Skeletal muscle tissue (tissue), 3 donors: ENCODE measurements at regions not wholly inside any gene's neighbourhood (a gene's known extent, or its start where the extent isn't known, plus 50 kb on each side); places are given as distances from the start of the nearest gene placed in this dataset.

ENCODE experiments used
- H3K27ac ChIP-seq: one replicate; pipeline ENCODE4 v1.7.0; 2013; ENCODE audit warnings: mild to moderate bottlenecking, low read depth, low read length, inconsistent platforms
- H3K27me3 ChIP-seq, 3 donors: one replicate each; pipeline ENCODE4 v1.7.0; 2013; ENCODE audit warnings: low read length in 3 of 3; ENCODE audit not compliant: control insufficient read depth in 3 of 3, insufficient read depth in 3 of 3
- H3K36me3 ChIP-seq, 3 donors: one replicate each; pipeline ENCODE4 v1.7.0; 2013; ENCODE audit warnings: low read length in 3 of 3; ENCODE audit not compliant: control insufficient read depth in 3 of 3, insufficient read depth in 3 of 3
- H3K4me1 ChIP-seq, 3 donors: one replicate each; pipeline ENCODE4 v1.7.0; 2013; ENCODE audit warnings: low read length in 3 of 3, mild to moderate bottlenecking in 3 of 3; ENCODE audit not compliant: control insufficient read depth in 3 of 3, insufficient read depth in 3 of 3
- H3K4me3 ChIP-seq, 3 donors: one replicate each; pipeline ENCODE4 v1.7.0; 2013; ENCODE audit warnings: low read length in 3 of 3
- H3K9ac ChIP-seq, 3 donors: one replicate each; pipeline ENCODE4 v1.7.0; 2013; ENCODE audit warnings: low read length in 3 of 3, mild to moderate bottlenecking in 3 of 3, moderate library complexity in 2 of 3, low read depth in 1 of 3
- H3K9me3 ChIP-seq, 3 donors: one replicate each; pipeline ENCODE4 v1.7.0; 2013; ENCODE audit warnings: low read length in 3 of 3; ENCODE audit not compliant: control insufficient read depth in 3 of 3
- donor health status: Osteomylitis.

DNA sequence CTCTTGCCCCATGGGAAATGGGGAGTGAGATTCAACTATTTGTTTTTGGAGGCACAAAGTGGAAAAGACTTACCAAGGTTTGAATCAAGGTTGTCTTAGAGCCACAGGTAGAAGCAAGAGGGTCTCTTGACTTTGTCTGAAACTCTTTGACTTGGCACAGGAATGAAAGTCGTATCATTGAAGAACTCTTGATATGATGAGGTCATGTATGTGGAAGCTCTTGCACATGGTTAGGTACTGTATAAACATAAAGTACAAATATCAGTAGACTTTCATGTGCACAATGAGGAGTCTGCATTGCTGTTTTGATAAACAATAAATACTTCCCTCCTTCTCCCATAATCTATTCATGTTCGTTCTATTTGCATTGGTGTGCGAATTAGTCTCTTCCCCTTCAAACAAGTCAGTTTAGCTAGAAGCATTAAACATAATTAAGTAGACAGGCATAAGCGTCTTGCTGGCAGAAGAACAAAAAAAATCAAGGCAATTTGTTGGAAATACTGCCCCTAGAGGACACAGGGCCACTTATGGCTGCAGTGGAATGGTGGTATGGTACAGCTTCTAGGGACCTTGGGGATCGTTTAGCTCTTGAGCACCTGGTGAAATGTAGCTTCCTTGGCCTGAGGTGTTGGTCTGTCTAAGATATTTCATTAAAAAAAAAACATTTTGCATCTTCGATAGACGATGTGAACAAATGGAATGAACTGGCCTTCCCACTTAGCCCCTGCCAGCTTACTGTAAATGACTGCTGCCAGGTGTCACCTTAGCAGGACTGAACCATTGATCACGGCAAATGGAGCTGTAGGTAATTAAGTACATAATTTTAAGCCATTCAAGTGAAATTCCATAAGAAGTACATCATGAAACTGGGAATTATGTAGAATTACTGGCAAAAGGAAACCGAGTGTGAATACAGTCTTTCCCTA, 218.0 kb upstream of the GALNT2 start:
- Histone ChIP-seq H3K27ac (no peak overlapping the region), H3K9ac (no peak overlapping the region), H3K4me3 (no peak overlapping the region), H3K9me3 (no peaks in the 10 kb centered on the region), H3K4me1 (peaks cover 8 to 21% (median 10%) of the 10 kb centered on the region in 3 donors), H3K36me3 (no peaks in the 10 kb centered on the region), H3K27me3 (no peaks in the 10 kb centered on the region)

DNA sequence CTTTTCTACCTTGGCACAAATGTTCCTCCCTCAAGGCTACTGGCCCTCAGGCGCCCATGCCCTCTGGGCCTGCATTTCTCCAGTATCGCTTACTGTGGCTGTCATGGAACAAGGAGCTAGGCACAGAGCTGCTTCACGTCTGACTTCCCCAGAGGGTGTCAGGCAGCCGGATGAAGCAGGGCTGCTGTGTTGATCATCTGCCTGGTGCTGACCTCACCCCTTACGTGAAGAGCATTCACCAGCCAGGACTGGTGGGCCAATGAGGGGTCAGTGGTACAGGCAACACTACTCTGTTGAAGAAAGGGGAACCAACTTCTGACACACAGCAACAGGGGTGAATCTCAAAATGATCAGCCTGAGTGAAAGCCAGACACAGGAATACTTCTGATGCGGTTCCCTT, 215.5 kb upstream of the GALNT2 start:
- H3K9me3 ChIP-seq, result no peaks in the 10 kb centered on the region
- H3K27me3 ChIP-seq, result no peaks in the 10 kb centered on the region
- peaks cover 0 to 6% (median 2%) of the 10 kb centered on the region in 3 donors for H3K4me1 ChIP-seq
- H3K9ac ChIP-seq, result no peak overlapping the region
- no peak overlapping the region for H3K27ac ChIP-seq
- no peak overlapping the region for H3K4me3 ChIP-seq
- H3K36me3 ChIP-seq, result no peaks in the 10 kb centered on the region

DNA sequence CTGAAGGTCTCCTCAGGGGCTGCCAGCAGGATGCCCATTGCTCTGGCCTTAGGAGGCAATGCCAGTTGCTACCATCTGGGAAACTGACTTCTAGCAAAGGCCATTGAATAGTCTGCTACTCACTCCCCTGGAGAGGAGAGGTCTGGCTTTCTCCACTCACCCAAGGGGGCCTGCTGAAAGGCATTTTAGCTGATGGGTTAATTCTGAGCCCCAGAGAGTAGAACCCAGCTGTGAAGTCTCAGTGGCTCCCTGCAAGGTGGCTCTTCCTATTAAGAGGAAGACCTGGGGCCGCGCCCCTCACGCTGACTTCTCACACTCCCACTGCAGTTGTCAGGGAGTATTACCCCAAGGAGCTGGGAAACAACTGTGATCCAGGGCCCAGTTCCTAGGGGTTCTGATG, 213.3 kb upstream of the GALNT2 start:
- no peak overlapping the region for H3K4me3 ChIP-seq
- H3K9ac ChIP-seq, result no peak overlapping the region
- no peak overlapping the region for H3K27ac ChIP-seq

DNA sequence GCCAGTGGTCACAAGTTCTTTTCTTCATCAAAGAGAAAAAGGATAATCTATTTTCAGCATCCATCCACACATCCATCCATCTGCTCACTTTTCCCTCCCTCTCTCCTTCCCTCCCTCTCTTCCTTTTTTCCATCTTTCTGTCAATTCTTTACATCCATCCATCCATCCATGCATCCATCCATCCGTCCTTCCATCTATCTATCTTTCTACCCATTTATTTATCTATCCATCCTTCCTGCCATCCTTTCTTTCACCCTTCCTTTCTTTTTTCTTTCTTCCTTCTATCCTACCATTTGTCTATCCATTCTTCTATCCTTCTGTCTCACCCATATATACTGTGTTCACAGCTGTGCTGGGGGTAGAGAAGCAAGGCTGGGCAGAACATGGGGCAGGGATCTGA, 212.4 kb upstream of the GALNT2 start:
- Histone ChIP-seq H3K9me3 (no peaks in the 10 kb centered on the region), H3K27me3 (no peaks in the 10 kb centered on the region), H3K4me1 (peaks cover 0 to 4% (median 2%) of the 10 kb centered on the region in 3 donors), H3K27ac (no peak overlapping the region), H3K36me3 (no peaks in the 10 kb centered on the region), H3K4me3 (no peak overlapping the region), H3K9ac (no peak overlapping the region)

More for the DNA sequence above, 213.3 kb upstream of the GALNT2 start:
- Histone ChIP-seq H3K4me1 (peaks cover 0 to 4% (median 2%) of the 10 kb centered on the region in 3 donors), H3K36me3 (no peaks in the 10 kb centered on the region), H3K27me3 (no peaks in the 10 kb centered on the region), H3K9me3 (no peaks in the 10 kb centered on the region)

DNA sequence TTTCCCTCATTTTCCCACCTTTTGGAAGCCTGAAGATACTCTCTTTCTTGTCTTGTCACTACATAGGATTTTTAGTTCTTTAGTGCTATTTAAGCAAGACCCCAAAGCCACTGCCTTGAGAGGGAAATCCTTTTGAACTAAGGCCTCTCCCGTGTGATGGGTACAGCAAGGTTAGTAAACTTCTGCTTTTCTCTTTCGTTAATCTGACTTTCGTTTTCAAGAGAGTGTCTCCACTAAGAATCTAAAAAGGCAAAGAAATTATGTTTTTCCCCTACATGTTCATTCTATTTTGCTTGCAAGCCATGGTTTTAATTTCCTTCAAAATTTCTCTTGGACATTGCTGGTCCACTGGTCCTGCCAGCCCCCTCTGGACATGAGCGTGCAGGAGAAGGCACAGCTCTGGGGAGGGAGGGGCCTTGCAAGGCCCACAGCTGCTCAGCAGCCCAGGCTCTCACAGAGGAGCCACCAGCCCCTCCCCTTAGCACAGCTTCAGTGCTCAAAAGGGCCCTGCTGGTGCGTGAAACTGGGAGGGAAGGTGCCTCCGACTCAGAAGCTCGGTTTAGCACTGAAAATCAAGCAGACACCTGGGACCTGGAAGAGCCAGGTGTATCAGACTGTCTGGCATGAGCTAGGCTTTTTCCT, 210.9 kb upstream of the GALNT2 start:
- Histone ChIP-seq H3K4me3 (peak overlapping the region; percentile 2 to 40 (median 6)), H3K9ac (peak overlapping the region; percentile 26 to 60 (median 54)), H3K36me3 (no peaks in the 10 kb centered on the region)

DNA sequence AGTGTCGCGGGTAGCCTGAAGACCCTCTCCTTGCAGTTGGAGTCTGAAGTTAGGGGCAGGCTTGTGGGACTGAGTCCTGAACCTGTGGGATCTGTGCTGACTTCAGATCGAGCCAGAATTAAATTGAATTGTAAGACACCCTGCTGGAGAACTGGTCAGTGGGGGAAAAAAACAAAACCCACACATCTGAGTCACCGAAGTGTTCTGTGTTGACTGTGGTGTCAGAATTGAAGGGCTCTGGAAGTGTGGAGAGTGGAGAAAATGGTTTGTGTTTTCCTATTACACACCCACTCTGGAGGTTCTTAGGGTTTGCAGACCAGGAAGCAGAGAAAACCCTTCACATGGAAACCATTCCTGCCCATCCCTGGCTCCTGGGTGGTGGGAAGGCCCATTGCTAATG, 209.5 kb upstream of the GALNT2 start:
- H3K36me3 ChIP-seq, result no peaks in the 10 kb centered on the region
- no peaks in the 10 kb centered on the region for H3K9me3 ChIP-seq
- H3K27me3 ChIP-seq, result no peaks in the 10 kb centered on the region
- H3K9ac ChIP-seq, result no peak overlapping the region
- H3K27ac ChIP-seq, result no peak overlapping the region
- H3K4me1 ChIP-seq, result peaks cover 5 to 21% (median 14%) of the 10 kb centered on the region in 3 donors
- H3K4me3 ChIP-seq, result no peak overlapping the region

More for the DNA sequence above, 210.9 kb upstream of the GALNT2 start:
- H3K27ac ChIP-seq, result no peak overlapping the region
- H3K27me3 ChIP-seq, result no peaks in the 10 kb centered on the region
- H3K4me1 ChIP-seq, result peaks cover 0 to 11% (median 2%) of the 10 kb centered on the region in 3 donors
- H3K9me3 ChIP-seq, result no peaks in the 10 kb centered on the region

DNA sequence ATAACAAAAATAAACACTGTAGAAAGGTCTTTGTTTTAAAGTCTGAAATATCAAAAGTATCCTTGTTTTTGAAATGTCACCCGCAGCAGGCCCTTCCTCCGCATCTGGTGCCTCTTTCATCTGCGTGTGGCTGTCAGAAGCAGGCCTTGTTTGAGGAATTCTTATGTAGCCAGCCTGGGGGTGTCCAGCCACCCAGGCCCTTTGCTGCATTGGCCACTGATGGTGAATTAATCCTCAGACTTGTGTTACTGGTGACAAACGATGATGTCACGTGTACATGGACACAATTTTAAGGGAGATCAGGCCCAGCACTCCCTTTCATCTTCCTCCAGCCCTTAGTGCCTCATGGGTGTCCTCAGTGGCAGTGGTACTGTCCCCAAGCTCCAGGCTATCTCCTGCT, 208.0 kb upstream of the GALNT2 start:
- H3K36me3 ChIP-seq, result no peaks in the 10 kb centered on the region
- H3K4me1 ChIP-seq, result peaks cover 16 to 33% (median 22%) of the 10 kb centered on the region in 3 donors
- no peaks in the 10 kb centered on the region for H3K27me3 ChIP-seq
- no peaks in the 10 kb centered on the region for H3K9me3 ChIP-seq
- no peak overlapping the region for H3K27ac ChIP-seq
- no peak overlapping the region for H3K4me3 ChIP-seq
- no peak overlapping the region for H3K9ac ChIP-seq

DNA sequence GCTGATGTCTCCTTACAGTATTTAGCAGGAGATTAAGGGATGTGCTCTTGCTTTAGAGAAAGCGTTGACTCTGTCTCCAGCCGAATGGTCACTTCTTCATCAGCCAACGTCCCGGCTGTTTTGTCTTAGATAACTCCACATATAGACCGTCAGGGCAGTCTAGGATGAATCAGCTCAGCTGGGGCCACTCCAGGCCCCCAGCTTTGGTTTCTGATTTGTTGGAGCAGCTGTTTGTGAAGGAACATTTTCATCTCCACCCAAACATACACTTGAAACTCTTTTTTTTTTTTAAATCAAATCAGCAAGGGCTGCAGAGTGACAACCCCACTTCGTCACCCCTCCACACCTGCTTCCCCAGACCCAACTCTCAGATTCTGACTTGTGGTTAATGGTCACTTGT, 206.1 kb upstream of the GALNT2 start:
- Histone ChIP-seq H3K4me3 (no peak overlapping the region), H3K27me3 (no peaks in the 10 kb centered on the region), H3K9me3 (no peaks in the 10 kb centered on the region), H3K27ac (peak overlapping the region; percentile 22), H3K36me3 (no peaks in the 10 kb centered on the region), H3K9ac (peak overlapping the region in 1 of 3 donors; percentile 25), H3K4me1 (peaks cover 27 to 48% (median 37%) of the 10 kb centered on the region in 3 donors)

DNA sequence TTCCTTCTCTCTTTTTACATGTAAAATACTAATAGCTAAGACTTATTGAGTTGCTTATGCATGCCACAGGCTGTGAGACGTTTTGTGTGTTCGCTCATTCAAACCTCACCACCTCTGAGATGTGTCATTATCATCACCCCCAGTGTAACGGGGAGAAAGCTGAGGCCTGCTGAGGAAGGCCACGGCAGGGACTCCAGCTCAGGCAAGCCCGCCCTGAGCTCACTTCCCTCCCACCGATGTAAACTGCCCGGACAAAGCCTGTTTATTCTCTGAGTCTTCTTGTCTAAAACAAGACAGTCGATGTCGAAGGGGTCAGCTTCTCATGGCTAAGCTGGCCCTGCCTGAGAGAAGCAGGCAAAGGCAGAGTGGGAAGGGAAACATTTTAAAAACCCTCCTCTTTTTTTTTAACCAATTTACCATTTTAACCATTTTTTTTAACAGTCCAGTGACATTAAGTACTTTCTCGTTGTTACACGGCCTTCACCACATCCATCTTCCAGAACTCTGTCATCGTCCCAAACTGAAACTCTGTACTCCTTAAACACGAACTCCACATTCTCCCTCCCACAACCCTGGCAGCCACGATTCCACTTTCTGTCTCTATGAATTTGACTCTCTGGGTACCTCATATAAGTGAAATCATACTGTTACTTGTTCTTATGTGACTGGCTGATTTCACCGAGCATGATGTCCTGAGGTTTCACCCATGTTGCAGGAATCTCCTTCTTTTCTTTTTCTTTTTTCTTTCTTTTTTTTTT, 204.8 kb upstream of the GALNT2 start:
- Histone ChIP-seq H3K9me3 (no peaks in the 10 kb centered on the region), H3K4me3 (peak overlapping the region in 1 of 3 donors; percentile 34), H3K9ac (peak overlapping the region in 2 of 3 donors; percentile 24 to 33), H3K36me3 (no peaks in the 10 kb centered on the region), H3K27me3 (no peaks in the 10 kb centered on the region), H3K4me1 (peaks cover 27 to 44% (median 35%) of the 10 kb centered on the region in 3 donors), H3K27ac (peak overlapping the region; percentile 99)
